Fibroblast of lung (primary cell): ENCODE measurements at regions not wholly inside any gene's neighbourhood (a gene's known extent, or its start where the extent isn't known, plus 50 kb on each side); places are given as distances from the start of the nearest gene placed in this dataset.
"Not testable (repeated sequence)": the region's sequence is repeated elsewhere in the genome, so short reads cannot be mapped to it uniquely, and the experiment has no call there.

Experiments used
- DNase-seq, 2 donors: peaks; one replicate each; pipeline versions ENCODE4 v3.0.0 to v3.0.0-alpha.2; 2010; ENCODE audit warnings: low read depth in 2 of 2
- H2AFZ ChIP-seq: 2 replicates; pipeline ENCODE4 v1.5.1; 2012; ENCODE audit warnings: low read length, control low read depth, inconsistent platforms
- H3K27ac ChIP-seq: 2 replicates; pipeline ENCODE4 v1.5.1; 2011; ENCODE audit warnings: low read length, control low read depth; ENCODE audit not compliant: insufficient read depth
- H3K27me3 ChIP-seq: 2 replicates; pipeline ENCODE4 v1.5.1; 2011; ENCODE audit warnings: mild to moderate bottlenecking, low read length; ENCODE audit not compliant: control insufficient read depth, insufficient read depth
- H3K36me3 ChIP-seq: 2 replicates; pipeline ENCODE4 v1.5.1; 2011; ENCODE audit warnings: low read length; ENCODE audit not compliant: control insufficient read depth, insufficient read depth
- H3K4me1 ChIP-seq: 2 replicates; pipeline ENCODE4 v1.5.1; 2011; ENCODE audit warnings: low read length; ENCODE audit not compliant: control insufficient read depth, insufficient read depth; ENCODE audit errors: extremely low read depth
- H3K4me2 ChIP-seq: 2 replicates; pipeline ENCODE4 v1.5.1; 2011; ENCODE audit warnings: low read length, control low read depth; ENCODE audit not compliant: insufficient read depth; ENCODE audit errors: extremely low read depth
- H3K4me3 ChIP-seq, 4 experiments: fragments of 200-600 bp in 1 of 4; sonication (generic) in 1 of 4; replicated peaks in 1 of 4; 2 replicates each; pipeline ENCODE4 v1.5.1; 2011 to 2016; ENCODE audit warnings: low read length in 4 of 4, low read depth in 3 of 4, mild to moderate bottlenecking in 3 of 4, control low read depth in 2 of 4, inconsistent platforms in 1 of 4, mixed read lengths in 1 of 4; ENCODE audit not compliant: insufficient read depth in 1 of 4; ENCODE audit errors: control extremely low read depth in 1 of 4
- H3K79me2 ChIP-seq: 2 replicates; pipeline ENCODE4 v1.5.1; 2012; ENCODE audit warnings: mild to moderate bottlenecking, low read length, inconsistent platforms; ENCODE audit not compliant: control insufficient read depth, insufficient read depth
- H3K9ac ChIP-seq: 2 replicates; pipeline ENCODE4 v1.5.1; 2011; ENCODE audit warnings: mild to moderate bottlenecking, low read length, control low read depth; ENCODE audit not compliant: insufficient read depth
- H3K9me3 ChIP-seq: 2 replicates; pipeline ENCODE4 v1.5.1; 2012; ENCODE audit warnings: low read depth, low read length; ENCODE audit not compliant: control insufficient read depth, insufficient read depth
- H4K20me1 ChIP-seq: 2 replicates; pipeline ENCODE4 v1.5.1; 2011; ENCODE audit warnings: low read length; ENCODE audit not compliant: control insufficient read depth, insufficient read depth; ENCODE audit errors: extremely low read depth
- CTCF ChIP-seq, 2 donors: IDR thresholded peaks in 1 of 2; conservative IDR thresholded peaks in 1 of 2; 1 replicate in 1 of 2; 2 replicates in 1 of 2; pipeline ENCODE4 v1.5.1; 2011 to 2012; ENCODE audit warnings: low read length in 2 of 2, control low read depth in 1 of 2, inconsistent platforms in 1 of 2, low read depth in 1 of 2, mild to moderate bottlenecking in 1 of 2
- EZH2 ChIP-seq: IDR thresholded peaks from 2 replicates; pipeline ENCODE4 v1.5.1; 2012; ENCODE audit warnings: low read length, control low read depth, mild to moderate bottlenecking; ENCODE audit errors: missing control alignments

DNA sequence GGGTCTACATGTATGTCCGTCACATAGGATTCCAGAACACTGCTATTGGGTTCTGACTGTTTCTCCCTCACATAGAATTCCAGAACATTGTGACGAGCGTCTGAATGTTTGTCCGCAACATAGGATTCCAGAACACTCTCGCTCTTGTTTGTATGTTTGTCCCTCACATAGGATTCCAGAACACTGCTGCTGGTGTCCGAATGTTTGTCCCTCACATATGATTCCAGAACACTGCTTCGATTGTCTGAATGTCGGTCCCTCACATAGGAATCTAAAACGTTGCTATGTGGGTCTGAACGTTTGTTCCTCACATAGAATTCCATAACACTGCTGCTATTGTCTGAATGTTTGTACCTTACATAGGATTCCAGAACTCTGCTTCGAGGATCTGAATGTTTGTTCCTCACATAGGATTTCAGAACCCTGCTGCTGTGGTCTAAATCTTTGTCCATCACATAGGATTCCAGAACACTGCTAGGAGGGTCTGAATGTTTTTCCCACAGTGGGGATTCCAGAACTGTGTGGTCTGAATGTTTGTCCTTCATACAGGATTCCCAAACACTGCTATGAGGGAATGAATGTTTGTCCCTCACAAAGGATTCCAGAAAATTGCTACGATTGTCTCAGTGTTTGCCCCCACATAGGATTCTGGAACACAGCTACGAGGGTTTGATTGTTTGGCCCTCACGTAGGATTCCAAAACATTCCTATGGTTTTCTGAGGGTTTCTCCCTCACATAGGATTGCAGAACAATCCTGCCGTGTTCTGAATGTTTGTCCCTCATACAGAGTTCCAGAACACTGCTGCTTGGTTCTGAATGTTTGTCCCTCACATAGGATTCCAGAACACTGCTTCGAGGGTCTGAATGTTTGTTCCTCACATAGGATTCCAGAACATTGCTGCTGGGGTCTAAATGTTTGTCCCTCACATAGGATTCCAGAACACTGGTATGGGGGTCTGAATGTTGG is 220.5 kb downstream of the FOXD4L6 start:
- TF ChIP-seq CTCF (conservative IDR thresholded peaks at IDR 0.05 in 1 of 2, IDR thresholded peaks at IDR 0.05 in 1 of 2; ENCODE audit: low read depth in 1 of 2, low read length in 2 of 2), result no peak
- TF ChIP-seq EZH2, result no peak
- no peak overlapping the region for H2AFZ ChIP-seq
- no peaks in the 10 kb centered on the region for H3K36me3 ChIP-seq
- no peak overlapping the region for H3K9ac ChIP-seq
- H4K20me1 ChIP-seq, result no peaks in the 10 kb centered on the region
- H3K27me3 ChIP-seq, result no peaks in the 10 kb centered on the region
- DNase-seq, result no peak
- H3K27ac ChIP-seq, result no peak overlapping the region
- H3K4me2 ChIP-seq, result no peak overlapping the region
- no peaks in the 10 kb centered on the region for H3K4me1 ChIP-seq
- H3K79me2 ChIP-seq, result no peaks in the 10 kb centered on the region
- H3K4me3 ChIP-seq, result no peak overlapping the region
- H3K9me3 ChIP-seq, result no peaks in the 10 kb centered on the region

GRCh38 chr9:40906879-40907278 is 221.6 kb downstream of the FOXD4L6 start:
- not testable (repeated sequence) for H3K9ac ChIP-seq, H3K4me2 ChIP-seq, H3K79me2 ChIP-seq, H3K4me3 ChIP-seq, H3K4me1 ChIP-seq, DNase-seq, H3K36me3 ChIP-seq, H3K9me3 ChIP-seq, H3K27me3 ChIP-seq, H4K20me1 ChIP-seq, H3K27ac ChIP-seq, H2AFZ ChIP-seq

GRCh38 chr9:40892315-40892714 is 236.2 kb downstream of the FOXD4L6 start:
- not testable (repeated sequence) for H2AFZ ChIP-seq, DNase-seq, H4K20me1 ChIP-seq, H3K9ac ChIP-seq, H3K4me3 ChIP-seq, H3K36me3 ChIP-seq, H3K4me2 ChIP-seq, H3K27ac ChIP-seq, H3K79me2 ChIP-seq, H3K4me1 ChIP-seq, H3K9me3 ChIP-seq, H3K27me3 ChIP-seq

GRCh38 chr9:40885858-40886257 is 242.6 kb downstream of the FOXD4L6 start:
- DNase-seq, H4K20me1 ChIP-seq: not testable (repeated sequence)

DNA sequence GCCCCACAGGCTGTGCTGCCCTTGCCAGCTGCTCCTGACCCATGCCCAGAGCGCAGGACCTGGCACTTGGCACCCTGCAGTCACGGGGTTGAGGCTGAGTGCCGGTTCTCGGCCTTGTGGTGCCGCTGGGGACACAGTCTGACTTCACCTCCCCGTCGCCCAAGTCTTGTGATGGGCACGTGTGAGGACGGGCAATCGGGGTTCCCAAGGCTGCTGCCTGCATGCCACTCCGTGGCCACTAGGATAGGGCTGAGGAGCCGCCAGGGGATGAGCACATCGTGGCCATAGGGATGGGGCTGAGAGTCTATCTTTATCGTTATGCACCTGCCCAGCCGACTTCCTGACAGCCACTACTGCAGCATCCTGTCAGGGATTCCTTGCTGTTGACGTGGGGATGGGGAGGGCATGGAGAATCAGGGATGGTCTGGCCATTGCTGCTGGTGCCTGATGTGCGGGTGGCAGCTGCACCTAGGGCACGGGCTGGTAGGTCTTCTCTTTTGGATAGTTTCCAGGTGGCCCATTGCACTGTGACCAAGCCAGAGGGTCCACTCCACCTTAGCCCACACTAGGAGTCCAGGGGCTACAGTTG is 243.5 kb downstream of the FOXD4L6 start:
- not testable (repeated sequence) for H3K4me1 ChIP-seq, H2AFZ ChIP-seq, H4K20me1 ChIP-seq, H3K27me3 ChIP-seq, H3K27ac ChIP-seq, H3K9me3 ChIP-seq, H3K79me2 ChIP-seq, H3K4me3 ChIP-seq, DNase-seq, H3K36me3 ChIP-seq, H3K9ac ChIP-seq, H3K4me2 ChIP-seq

More at GRCh38 chr9:40885858-40886257, 242.6 kb downstream of the FOXD4L6 start:
- H3K27ac ChIP-seq, H3K36me3 ChIP-seq, H3K9ac ChIP-seq, H3K9me3 ChIP-seq, H2AFZ ChIP-seq, H3K27me3 ChIP-seq, H3K4me1 ChIP-seq, H3K79me2 ChIP-seq, H3K4me3 ChIP-seq, H3K4me2 ChIP-seq: not testable (repeated sequence)
